HEK293T (cell line): ENCODE measurements at regions not wholly inside any gene's neighbourhood (a gene's known extent, or its start where the extent isn't known, plus 50 kb on each side); places are given as distances from the start of the nearest gene placed in this dataset.

Source experiments
- CTCF ChIA-PET: fragments of 350-600 bp; formaldehyde crosslinking; extraction: SDS; loops from one replicate; lab custom pipeline; 2021; ENCODE audit warnings: antibody characterized with exemption, inconsistent platforms; lab: Yijun Ruan, JAX
- POLR2A ChIA-PET: fragments of 350-600 bp; formaldehyde crosslinking; extraction: SDS; loops from one replicate; lab custom pipeline; 2020; ENCODE audit warnings: antibody characterized with exemption, inconsistent platforms; lab: Yijun Ruan, JAX
- DNase-seq: peaks from one replicate; pipeline ENCODE4 v3.0.0; 2012; ENCODE audit warnings: mixed read lengths; ENCODE audit errors: extremely low spot score
- ARNT ChIP-seq: fragments of 450-650 bp; IDR thresholded peaks from 2 replicates; pipeline ENCODE4 v1.6.1; 2017; ENCODE audit warnings: mild to moderate bottlenecking
- BHLHE40 ChIP-seq: fragments of 450-650 bp; IDR thresholded peaks from 2 replicates; pipeline ENCODE4 v1.6.1; 2016; ENCODE audit warnings: mild to moderate bottlenecking, moderate library complexity, borderline replicate concordance
- CTBP1 ChIP-seq: fragments of 450-650 bp; IDR thresholded peaks from 2 replicates; pipeline ENCODE4 v1.6.1; 2016; ENCODE audit warnings: borderline replicate concordance
- ELF4 ChIP-seq: fragments of 450-650 bp; IDR thresholded peaks from 2 replicates; pipeline ENCODE4 v1.6.1; 2017; ENCODE audit warnings: antibody characterized with exemption
- FOXA1 ChIP-seq: fragments of 450-650 bp; IDR thresholded peaks from 2 replicates; pipeline ENCODE4 v1.6.1; 2016; ENCODE audit warnings: mild to moderate bottlenecking
- FOXK2 ChIP-seq: fragments of 450-650 bp; IDR thresholded peaks from 2 replicates; pipeline ENCODE4 v1.6.1; 2016; ENCODE audit warnings: mild to moderate bottlenecking
- FOXM1 ChIP-seq: fragments of 450-650 bp; IDR thresholded peaks from 2 replicates; pipeline ENCODE4 v1.6.1; 2017; ENCODE audit warnings: mild to moderate bottlenecking, borderline replicate concordance
- HDGF ChIP-seq: fragments of 450-650 bp; IDR thresholded peaks from 2 replicates; pipeline ENCODE4 v1.6.1; 2017; ENCODE audit warnings: antibody characterized with exemption, borderline replicate concordance
- L3MBTL2 ChIP-seq: fragments of 450-650 bp; conservative IDR thresholded peaks from 2 replicates; pipeline ENCODE4 v1.6.1; 2016; ENCODE audit warnings: mild to moderate bottlenecking
- LEF1 ChIP-seq: fragments of 450-650 bp; IDR thresholded peaks from 2 replicates; pipeline ENCODE4 v1.6.1; 2017; ENCODE audit warnings: mild to moderate bottlenecking, borderline replicate concordance
- NFRKB ChIP-seq: fragments of 450-650 bp; IDR thresholded peaks from 2 replicates; pipeline ENCODE4 v1.6.1; 2016; ENCODE audit warnings: mild to moderate bottlenecking, moderate library complexity
- SP1 ChIP-seq: fragments of 450-650 bp; IDR thresholded peaks from 2 replicates; pipeline ENCODE4 v1.6.1; 2017
- SUZ12 ChIP-seq: fragments of 450-650 bp; IDR thresholded peaks from 2 replicates; pipeline ENCODE4 v1.6.1; 2016; ENCODE audit warnings: mild to moderate bottlenecking
- TARDBP ChIP-seq: fragments of 450-650 bp; IDR thresholded peaks from 2 replicates; pipeline ENCODE4 v1.6.1; 2016
- ZNF384 ChIP-seq: fragments of 450-650 bp; IDR thresholded peaks from 2 replicates; pipeline ENCODE4 v1.6.1; 2016
- TF ChIP-seq, protein P1 (sequence below): fragments of 450-650 bp; IDR thresholded peaks from 2 replicates; pipeline ENCODE4 v1.6.1; 2016

DNA sequence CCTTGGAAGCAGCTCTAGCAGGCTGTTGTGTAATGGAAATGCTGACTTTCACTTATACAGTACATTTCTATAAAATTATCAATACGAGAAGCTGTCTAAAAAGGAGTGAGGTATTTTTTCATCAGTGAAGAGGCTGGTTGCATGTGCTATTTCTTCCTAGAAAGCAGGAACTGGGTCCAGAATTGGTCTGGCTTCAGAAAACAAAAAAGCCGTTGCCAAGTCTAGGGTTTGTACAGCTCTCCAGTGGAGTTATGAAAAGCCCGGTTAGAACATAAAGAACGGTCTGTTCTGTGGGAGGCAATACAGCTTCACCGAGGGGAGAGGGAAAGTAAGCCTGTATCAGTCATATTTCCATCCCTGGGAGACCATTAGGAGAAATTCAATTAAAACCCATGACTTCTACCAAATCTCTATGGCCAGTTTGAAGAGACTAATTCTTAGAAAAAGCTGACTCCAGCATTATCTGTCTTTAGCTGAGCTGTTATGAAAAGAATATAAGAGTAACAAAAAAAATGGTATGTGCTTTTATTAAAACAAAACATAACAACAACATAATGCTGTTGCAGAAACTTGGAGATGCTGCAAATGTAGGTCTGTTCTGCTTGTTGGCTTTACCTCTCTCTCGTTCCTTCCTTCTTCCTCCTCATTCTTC lies 217.0 kb downstream of the CMPK2 start:
- POLR2A ChIA-PET, result no interaction called here
- CTCF ChIA-PET, result no interaction called here
- TF ChIP-seq TARDBP, result no peak
- TF ChIP-seq FOXA1, result no peak
- TF ChIP-seq NFRKB, result no peak
- no peak for TF ChIP-seq SP1

DNA sequence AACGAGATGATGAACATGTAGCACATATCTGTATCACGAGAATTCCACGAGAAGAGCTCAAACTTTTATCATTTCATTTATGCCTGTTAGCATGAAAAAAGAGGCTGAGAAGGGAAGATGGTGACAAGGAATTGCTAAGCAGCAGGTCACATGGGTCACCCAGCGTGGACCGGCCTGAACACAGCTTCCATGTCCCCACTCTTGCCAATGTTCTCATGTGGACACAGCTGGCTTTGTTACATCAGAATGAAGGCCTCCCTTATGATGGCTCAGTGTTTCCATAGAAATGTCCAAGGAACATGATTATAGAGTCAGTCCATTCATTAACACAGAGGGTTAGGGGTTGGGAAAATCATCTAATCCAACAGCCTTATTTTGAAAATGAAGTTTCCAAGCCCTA lies 215.4 kb downstream of the CMPK2 start:
- no peak for TF ChIP-seq L3MBTL2
- no peak for TF ChIP-seq LEF1
- TF ChIP-seq, protein P1, sequence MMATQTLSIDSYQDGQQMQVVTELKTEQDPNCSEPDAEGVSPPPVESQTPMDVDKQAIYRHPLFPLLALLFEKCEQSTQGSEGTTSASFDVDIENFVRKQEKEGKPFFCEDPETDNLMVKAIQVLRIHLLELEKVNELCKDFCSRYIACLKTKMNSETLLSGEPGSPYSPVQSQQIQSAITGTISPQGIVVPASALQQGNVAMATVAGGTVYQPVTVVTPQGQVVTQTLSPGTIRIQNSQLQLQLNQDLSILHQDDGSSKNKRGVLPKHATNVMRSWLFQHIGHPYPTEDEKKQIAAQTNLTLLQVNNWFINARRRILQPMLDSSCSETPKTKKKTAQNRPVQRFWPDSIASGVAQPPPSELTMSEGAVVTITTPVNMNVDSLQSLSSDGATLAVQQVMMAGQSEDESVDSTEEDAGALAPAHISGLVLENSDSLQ, result no peak
- TF ChIP-seq ARNT, result no peak
- TF ChIP-seq NFRKB, result no peak
- no peak for DNase-seq
- ChIA-PET POLR2A (no interaction called here), CTCF (no interaction called here)

More for the DNA sequence above, 217.0 kb downstream of the CMPK2 start:
- no peak for DNase-seq

DNA sequence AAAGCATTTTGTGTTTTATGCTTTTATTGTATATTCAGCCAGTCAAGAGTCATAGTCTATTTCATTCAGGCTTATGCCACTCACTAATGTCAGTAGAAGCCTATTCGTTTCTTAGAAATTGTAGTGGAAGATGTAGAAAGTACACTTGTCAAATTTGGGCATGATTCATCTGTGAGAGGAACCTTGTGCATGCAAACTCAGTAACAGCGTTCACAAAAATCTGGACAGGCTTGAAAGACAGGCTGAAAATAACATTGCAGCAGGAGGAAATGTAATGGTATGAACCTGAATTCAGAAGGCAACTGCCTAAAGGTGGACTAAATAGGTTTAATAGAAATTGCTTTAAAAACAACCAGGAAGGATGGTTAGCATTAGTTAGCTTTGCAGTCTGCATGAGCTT lies 213.5 kb downstream of the CMPK2 start:
- DNase-seq, result no peak
- TF ChIP-seq SP1 (no peak), LEF1 (no peak), NFRKB (no peak), ZNF384 (no peak), BHLHE40 (no peak), L3MBTL2 (no peak), HDGF (no peak), TARDBP (no peak), FOXK2 (no peak), ARNT (no peak), ELF4 (no peak), CTBP1 (no peak), SUZ12 (no peak)
- TF ChIP-seq, protein P1, result no peak
- ChIA-PET POLR2A (no interaction called here), CTCF (no interaction called here)

DNA sequence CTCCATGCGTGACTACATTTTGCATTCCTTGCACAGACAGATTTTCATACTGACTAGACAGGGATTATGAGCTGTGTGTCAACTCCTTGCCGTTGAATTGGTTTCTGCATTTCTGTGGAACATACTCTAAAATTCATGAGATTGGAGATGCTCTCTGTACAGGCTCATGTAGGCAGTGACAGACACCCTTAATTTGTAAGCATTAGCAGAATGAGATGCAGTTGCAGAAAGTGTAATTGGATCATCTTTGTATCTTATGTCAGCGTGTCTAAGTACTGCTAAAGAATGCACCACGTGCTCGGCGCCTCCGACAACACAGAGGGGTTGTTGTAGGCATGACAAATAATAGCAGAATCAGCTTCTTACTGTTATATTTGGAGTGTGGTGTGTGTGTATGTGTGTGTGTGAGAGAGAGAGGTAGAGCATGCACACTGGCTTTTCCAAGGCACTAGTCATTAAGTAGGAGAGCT lies 212.4 kb downstream of the CMPK2 start:
- TF ChIP-seq FOXA1, result no peak
- no peak for TF ChIP-seq NFRKB
- TF ChIP-seq CTBP1, result no peak
- TF ChIP-seq HDGF, result no peak
- TF ChIP-seq ARNT, result no peak
- TF ChIP-seq, protein P1, result no peak
- DNase-seq, result no peak
- POLR2A ChIA-PET, result no interaction called here
- CTCF ChIA-PET, result no interaction called here

DNA sequence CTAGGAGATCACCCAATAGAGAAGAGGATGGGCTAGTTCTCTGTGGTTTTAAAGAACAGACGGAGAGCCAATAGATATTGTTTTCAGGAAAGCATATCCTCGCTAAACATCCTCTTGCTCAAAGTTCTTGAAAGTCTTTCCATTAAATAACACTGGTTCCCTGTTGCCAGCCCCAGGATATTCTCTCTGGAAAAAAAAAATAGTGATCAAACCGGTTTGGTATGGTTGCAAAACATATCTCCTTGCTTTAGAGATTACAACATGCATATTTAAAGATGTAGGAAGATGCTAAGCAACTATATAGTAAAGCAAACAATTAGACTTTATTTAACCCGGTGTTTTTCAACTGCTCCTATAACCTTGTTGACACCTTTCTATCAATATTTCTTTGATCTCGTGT lies 211.4 kb downstream of the CMPK2 start:
- TF ChIP-seq FOXK2 (no peak), FOXM1 (no peak), SP1 (no peak), BHLHE40 (no peak), NFRKB (no peak), CTBP1 (no peak), ARNT (no peak), ZNF384 (no peak), L3MBTL2 (no peak), SUZ12 (no peak), ELF4 (no peak), LEF1 (no peak), TARDBP (no peak), HDGF (no peak), FOXA1 (no peak)
- TF ChIP-seq, protein P1, result no peak
- ChIA-PET POLR2A (no interaction called here), CTCF (no interaction called here)
- no peak for DNase-seq

DNA sequence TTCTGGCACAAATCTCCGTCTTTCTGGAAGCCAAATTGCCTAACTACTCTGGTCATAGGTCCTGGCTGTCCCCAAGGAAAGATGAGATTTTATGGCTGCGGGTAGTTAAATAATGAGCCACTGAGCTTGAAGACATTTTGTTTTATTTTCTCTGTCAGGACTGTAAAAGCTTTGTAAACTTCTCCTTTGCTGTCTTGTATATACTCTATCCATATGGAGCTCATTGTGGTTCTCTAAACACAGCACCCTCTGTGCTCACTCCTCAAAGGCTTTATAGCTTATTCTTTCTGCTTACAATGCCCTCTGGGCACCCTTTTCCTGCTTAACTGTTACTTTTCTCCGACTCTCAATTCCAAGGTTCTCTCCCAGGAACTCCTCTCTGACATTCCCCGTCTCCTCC lies 209.1 kb downstream of the CMPK2 start:
- no peak for DNase-seq
- CTCF ChIA-PET, result no interaction called here
- TF ChIP-seq ARNT, result no peak
- no peak for TF ChIP-seq HDGF
- no peak for TF ChIP-seq TARDBP
- TF ChIP-seq L3MBTL2, result no peak
- TF ChIP-seq SUZ12, result no peak
- TF ChIP-seq, protein P1, result no peak
- no peak for TF ChIP-seq NFRKB
- TF ChIP-seq FOXA1, result no peak
- no peak for TF ChIP-seq SP1
- no peak for TF ChIP-seq FOXM1
- TF ChIP-seq BHLHE40, result no peak
- no peak for TF ChIP-seq ELF4
- no peak for TF ChIP-seq FOXK2
- TF ChIP-seq ZNF384, result no peak
- TF ChIP-seq LEF1, result no peak
- TF ChIP-seq CTBP1, result no peak
- POLR2A ChIA-PET, result no interaction called here
